Vagina (tissue), 2 donors: ENCODE measurements at regions not wholly inside any gene's neighbourhood (a gene's known extent, or its start where the extent isn't known, plus 50 kb on each side); places are given as distances from the start of the nearest gene placed in this dataset.

Experiments
- POLR2A ChIP-seq, 2 donors: fragments of 450-650 bp; IDR thresholded peaks; one replicate each; pipeline ENCODE4 v1.6.1; 2017; ENCODE audit warnings: antibody characterized with exemption in 2 of 2, mild to moderate bottlenecking in 2 of 2, moderate library complexity in 2 of 2
- TF ChIP-seq, protein P1 (sequence below), 3 experiments: fragments of 450-650 bp in 2 of 3; fragments of 200-600 bp in 1 of 3; sonication (generic) in 1 of 3; IDR thresholded peaks; one replicate each; pipeline ENCODE4 v1.5.1; 2017 to 2019; ENCODE audit warnings: antibody characterized with exemption in 3 of 3, mild to moderate bottlenecking in 2 of 3, moderate library complexity in 2 of 3

DNA sequence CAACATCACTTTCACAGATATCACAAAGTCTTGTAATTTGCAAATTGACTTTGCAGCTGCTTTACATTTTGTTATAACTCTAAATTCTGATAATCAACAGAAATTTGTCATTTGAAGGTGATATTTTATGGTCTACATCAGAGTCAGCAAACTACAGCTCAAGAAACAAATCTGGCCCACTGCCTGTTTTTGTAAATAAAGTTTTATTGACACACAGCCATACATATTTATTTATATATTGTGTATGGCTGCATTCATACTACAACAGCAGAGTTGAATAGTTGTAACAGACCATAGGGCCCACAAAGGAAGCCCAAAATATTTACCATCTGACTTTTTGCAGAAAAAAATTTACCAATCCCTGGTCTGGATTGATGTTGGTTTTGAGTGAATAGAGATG is 87.0 kb upstream of the GRIA1 start:
- TF ChIP-seq, protein P1, sequence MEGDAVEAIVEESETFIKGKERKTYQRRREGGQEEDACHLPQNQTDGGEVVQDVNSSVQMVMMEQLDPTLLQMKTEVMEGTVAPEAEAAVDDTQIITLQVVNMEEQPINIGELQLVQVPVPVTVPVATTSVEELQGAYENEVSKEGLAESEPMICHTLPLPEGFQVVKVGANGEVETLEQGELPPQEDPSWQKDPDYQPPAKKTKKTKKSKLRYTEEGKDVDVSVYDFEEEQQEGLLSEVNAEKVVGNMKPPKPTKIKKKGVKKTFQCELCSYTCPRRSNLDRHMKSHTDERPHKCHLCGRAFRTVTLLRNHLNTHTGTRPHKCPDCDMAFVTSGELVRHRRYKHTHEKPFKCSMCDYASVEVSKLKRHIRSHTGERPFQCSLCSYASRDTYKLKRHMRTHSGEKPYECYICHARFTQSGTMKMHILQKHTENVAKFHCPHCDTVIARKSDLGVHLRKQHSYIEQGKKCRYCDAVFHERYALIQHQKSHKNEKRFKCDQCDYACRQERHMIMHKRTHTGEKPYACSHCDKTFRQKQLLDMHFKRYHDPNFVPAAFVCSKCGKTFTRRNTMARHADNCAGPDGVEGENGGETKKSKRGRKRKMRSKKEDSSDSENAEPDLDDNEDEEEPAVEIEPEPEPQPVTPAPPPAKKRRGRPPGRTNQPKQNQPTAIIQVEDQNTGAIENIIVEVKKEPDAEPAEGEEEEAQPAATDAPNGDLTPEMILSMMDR (IDR thresholded peaks at IDR 0.05) = no peak
- TF ChIP-seq POLR2A (IDR thresholded peaks at IDR 0.05) = no peak
